Suprapubic skin (tissue), 4 donors: ENCODE measurements at regions not wholly inside any gene's neighbourhood (a gene's known extent, or its start where the extent isn't known, plus 50 kb on each side); places are given as distances from the start of the nearest gene placed in this dataset.

ENCODE experiments used
- DNase-seq, 2 donors: peaks; one replicate each; pipeline ENCODE4 v3.0.0-alpha.2; 2019; ENCODE audit warnings: low spot score in 2 of 2
- H3K27ac ChIP-seq: fragments of 200-600 bp; sonication (generic); one replicate; pipeline ENCODE4 v1.5.1; 2019
- H3K27me3 ChIP-seq: fragments of 200-600 bp; sonication (generic); one replicate; pipeline ENCODE4 v1.5.1; 2019
- H3K36me3 ChIP-seq: fragments of 200-600 bp; sonication (generic); one replicate; pipeline ENCODE4 v1.5.1; 2019
- H3K4me1 ChIP-seq: fragments of 200-600 bp; sonication (generic); one replicate; pipeline ENCODE4 v1.5.1; 2019
- H3K4me3 ChIP-seq: fragments of 200-600 bp; sonication (generic); one replicate; pipeline ENCODE4 v1.5.1; 2019; ENCODE audit warnings: mild to moderate bottlenecking
- H3K9me3 ChIP-seq: fragments of 200-600 bp; sonication (generic); one replicate; pipeline ENCODE4 v1.5.1; 2019
- CTCF ChIP-seq, 2 donors: fragments of 200-600 bp in 1 of 2; fragments of 450-650 bp in 1 of 2; sonication (generic) in 1 of 2; IDR thresholded peaks; one replicate each; pipeline ENCODE4 v1.5.1; 2016 to 2019; ENCODE audit warnings: antibody characterized with exemption in 2 of 2, mild to moderate bottlenecking in 1 of 2, moderate library complexity in 1 of 2
- EP300 ChIP-seq: sonication (generic); formaldehyde crosslinking; IDR thresholded peaks from one replicate; pipeline ENCODE4 v1.6.1; 2017; ENCODE audit warnings: antibody characterized with exemption
- POLR2A ChIP-seq, 2 donors: fragments of 450-650 bp; IDR thresholded peaks; one replicate each; pipeline ENCODE4 v1.6.1; 2017; ENCODE audit warnings: antibody characterized with exemption in 2 of 2, mild to moderate bottlenecking in 2 of 2, moderate library complexity in 2 of 2
- POLR2AphosphoS5 ChIP-seq, 3 donors: sonication (generic); formaldehyde crosslinking; IDR thresholded peaks; one replicate each; pipeline ENCODE4 v1.6.1; 2017; ENCODE audit warnings: antibody characterized with exemption in 3 of 3
- WGBS: methylation state at CpG from one replicate; pipeline ENCODE4 v1.1.5; 2018; 5-methylcytosine and 5-hydroxymethylcytosine counted together

DNA sequence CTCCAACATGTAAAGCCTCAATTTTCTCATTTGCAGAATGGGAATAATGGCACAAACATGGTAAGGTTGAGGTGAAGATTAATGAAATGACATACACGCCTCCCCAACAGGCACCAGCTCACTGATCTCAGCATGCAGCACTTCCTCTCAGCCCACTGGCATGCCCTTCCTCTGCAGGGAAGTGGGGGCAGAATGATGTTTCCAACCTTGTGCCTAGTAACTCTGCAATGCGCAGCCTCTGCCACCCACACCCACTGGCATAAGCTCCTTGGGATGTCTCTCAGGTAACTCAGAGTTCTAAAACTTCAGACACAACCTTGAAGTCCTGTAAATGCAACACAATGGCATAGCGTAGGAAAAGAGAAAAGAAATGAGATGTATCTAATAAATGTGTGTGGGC lies 540.7 kb downstream of the HTR7 start:
- TF ChIP-seq POLR2A (IDR thresholded peaks at IDR 0.05) (no peak), EP300 (no peak), POLR2AphosphoS5 (IDR thresholded peaks at IDR 0.05) (no peak), CTCF (IDR thresholded peaks at IDR 0.05) (no peak)
- no peak for DNase-seq
- Histone ChIP-seq H3K27ac (no peak overlapping the region), H3K36me3 (no peaks in the 10 kb centered on the region), H3K4me1 (peaks cover 7% of the 10 kb centered on the region), H3K9me3 (no peaks in the 10 kb centered on the region), H3K27me3 (no peaks in the 10 kb centered on the region), H3K4me3 (no peak overlapping the region)
- WGBS, result 82% methylated on average over 3 of the region's 3 CpGs

DNA sequence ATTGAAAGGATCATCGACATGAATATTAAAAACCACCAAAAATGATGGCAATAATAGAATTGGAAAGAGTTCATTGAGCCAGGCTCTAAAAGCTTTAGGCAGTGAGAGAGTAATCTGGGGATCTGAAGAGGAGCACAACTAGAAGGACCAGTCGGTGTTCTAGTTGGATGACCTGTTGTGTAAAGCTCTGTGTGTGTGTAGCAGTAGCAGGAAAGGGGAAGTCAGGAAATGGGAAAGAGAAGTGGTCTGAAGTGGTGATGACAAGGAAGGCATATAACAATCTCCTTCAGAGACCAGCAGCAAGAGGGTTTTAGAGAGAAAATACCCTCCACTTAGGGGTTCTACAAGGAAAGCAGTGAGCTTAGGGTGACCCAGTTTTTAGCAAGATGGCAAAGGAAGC lies 539.2 kb downstream of the HTR7 start:
- no peak overlapping the region for H3K27ac ChIP-seq
- peaks cover 7% of the 10 kb centered on the region for H3K4me1 ChIP-seq
- 70% methylated on average over 2 of the region's 2 CpGs for WGBS
- TF ChIP-seq POLR2AphosphoS5 (IDR thresholded peaks at IDR 0.05), result no peak
- H3K9me3 ChIP-seq, result no peaks in the 10 kb centered on the region
- no peak overlapping the region for H3K4me3 ChIP-seq
- H3K36me3 ChIP-seq, result no peaks in the 10 kb centered on the region
- no peaks in the 10 kb centered on the region for H3K27me3 ChIP-seq
- no peak for DNase-seq

GRCh38 chr10:90319188-90319914 lies 538.5 kb downstream of the HTR7 start:
- Histone ChIP-seq H3K27me3 (no peaks in the 10 kb centered on the region), H3K9me3 (no peaks in the 10 kb centered on the region), H3K4me3 (no peak overlapping the region), H3K4me1 (peaks cover 7% of the 10 kb centered on the region), H3K36me3 (no peaks in the 10 kb centered on the region), H3K27ac (no peak overlapping the region)
- no peak for TF ChIP-seq CTCF (IDR thresholded peaks at IDR 0.05)
- no peak for TF ChIP-seq POLR2AphosphoS5 (IDR thresholded peaks at IDR 0.05)
- no peak for TF ChIP-seq POLR2A (IDR thresholded peaks at IDR 0.05)
- no peak for TF ChIP-seq EP300
- no peak for DNase-seq
- 29% methylated on average over 5 of the region's 5 CpGs for WGBS

DNA sequence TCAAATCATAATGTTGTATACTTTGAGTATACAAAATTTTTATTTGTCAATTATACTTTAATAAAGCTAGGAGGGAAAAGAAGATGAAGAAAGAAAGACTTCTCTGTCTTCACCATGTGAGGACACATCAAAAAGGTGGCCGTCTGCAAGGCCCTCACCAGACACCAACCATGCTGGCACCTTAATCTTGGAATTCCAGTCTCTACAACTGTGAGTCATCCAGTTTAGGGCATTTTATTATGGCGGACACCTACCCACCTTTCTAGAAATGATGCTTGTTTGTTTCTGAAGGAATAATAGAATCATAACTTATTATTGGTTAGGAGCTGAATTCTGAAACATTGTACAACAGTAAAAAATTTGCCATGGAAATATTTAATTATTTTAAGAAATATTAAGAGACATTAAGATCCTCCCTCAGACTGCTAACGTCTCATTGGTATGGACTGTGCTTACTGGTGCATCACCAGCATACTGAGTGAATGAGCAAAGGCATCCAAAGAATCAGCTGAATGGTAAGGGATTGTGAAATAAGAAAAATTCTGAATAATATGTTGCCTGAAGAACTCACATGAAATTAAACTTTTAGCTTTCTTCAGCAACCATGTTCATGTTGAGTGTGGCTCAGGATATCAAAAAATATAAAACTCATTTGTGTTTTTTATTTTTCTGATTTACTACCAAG lies 536.6 kb downstream of the HTR7 start:
- Histone ChIP-seq H3K9me3 (no peaks in the 10 kb centered on the region), H3K4me3 (no peak overlapping the region), H3K36me3 (no peaks in the 10 kb centered on the region), H3K4me1 (peaks cover 7% of the 10 kb centered on the region), H3K27ac (no peak overlapping the region), H3K27me3 (no peaks in the 10 kb centered on the region)
- no peak for TF ChIP-seq POLR2AphosphoS5 (IDR thresholded peaks at IDR 0.05)
- no peak for TF ChIP-seq POLR2A (IDR thresholded peaks at IDR 0.05)
- TF ChIP-seq CTCF (IDR thresholded peaks at IDR 0.05), result no peak
- no peak for TF ChIP-seq EP300
- DNase-seq, result no peak
- 86% methylated on average over 3 of the region's 3 CpGs for WGBS

DNA sequence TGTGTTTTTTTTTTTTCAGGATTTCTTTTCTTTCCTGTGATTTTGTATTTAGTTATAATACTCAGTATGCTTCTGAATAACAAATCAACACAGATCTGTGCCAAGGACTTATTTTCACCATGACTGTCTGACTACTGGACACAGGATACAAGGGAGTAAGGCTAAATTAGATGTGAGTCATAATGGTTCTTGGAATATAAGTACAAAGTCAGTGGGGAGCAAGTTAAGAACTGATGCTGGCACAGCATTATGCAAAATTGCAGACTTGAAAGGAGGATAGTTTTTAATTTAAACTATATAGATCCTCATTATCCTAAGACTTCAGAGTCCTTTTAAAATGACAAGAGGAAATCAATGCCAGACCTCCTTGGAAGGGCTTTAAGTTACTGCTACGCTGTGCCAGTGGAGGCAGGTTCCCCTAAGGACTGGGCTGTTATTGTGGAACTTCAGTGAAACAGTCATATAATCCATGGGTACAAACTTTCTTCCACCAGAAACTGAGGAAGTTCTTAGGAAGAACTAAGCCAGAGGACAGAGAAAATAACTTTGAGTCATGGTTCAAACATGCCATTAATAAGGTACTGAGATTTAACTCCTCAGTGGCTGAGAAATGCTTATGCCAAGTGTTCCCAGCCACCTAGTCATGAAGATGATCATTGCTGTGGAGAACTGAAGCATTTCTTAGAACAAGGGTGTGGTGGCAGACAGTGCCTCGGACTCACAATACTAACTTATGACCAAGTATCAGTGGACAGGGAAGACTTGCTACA lies 531.2 kb downstream of the HTR7 start:
- no peak for DNase-seq
- H3K9me3 ChIP-seq, result no peaks in the 10 kb centered on the region
- no peaks in the 10 kb centered on the region for H3K27me3 ChIP-seq
- no peak for TF ChIP-seq POLR2AphosphoS5 (IDR thresholded peaks at IDR 0.05)
- no peak for TF ChIP-seq CTCF (IDR thresholded peaks at IDR 0.05)
- no peak for TF ChIP-seq POLR2A (IDR thresholded peaks at IDR 0.05)
- no peak for TF ChIP-seq EP300
- H3K36me3 ChIP-seq, result no peaks in the 10 kb centered on the region
- no peak overlapping the region for H3K4me3 ChIP-seq
- H3K4me1 ChIP-seq, result no peaks in the 10 kb centered on the region
- no peak overlapping the region for H3K27ac ChIP-seq
- WGBS, result 65% methylated on average over 2 of the region's 2 CpGs
